Natural killer cell treated with Interleukin-12 subunit alpha and Interleukin-12 subunit beta and Interleukin-15 and Interleukin-18, amount 100 ng/mL, for 72 hours (primary cell): ENCODE measurements at regions not wholly inside any gene's neighbourhood (a gene's known extent, or its start where the extent isn't known, plus 50 kb on each side); places are given as distances from the start of the nearest gene placed in this dataset.

Experiments used
- ATAC-seq, 2 donors: fragments of 150-1000 bp; cut with Tn5 transposase in 1 of 2; sonication (Bioruptor Pico), chemical (Tn5 transposase) in 1 of 2; 2 replicates each; pipeline ENCODE4 v1.10.0; 2021
- DNase-seq: peaks from one replicate; pipeline ENCODE4 v3.0.0; 2022; ENCODE audit warnings: low spot score
- H3K27ac Mint-ChIP-seq, 2 donors: 1 replicate in 1 of 2; 2 replicates in 1 of 2; pipeline ENCODE4 v1.8.0; 2022; ENCODE audit warnings: mixed read lengths in 2 of 2, mild to moderate bottlenecking in 1 of 2, moderate library complexity in 1 of 2
- H3K27me3 Mint-ChIP-seq, 2 donors: 1 replicate in 1 of 2; 2 replicates in 1 of 2; pipeline ENCODE4 v1.8.0; 2022; ENCODE audit warnings: mixed read lengths in 2 of 2
- H3K36me3 Mint-ChIP-seq: one replicate; pipeline ENCODE4 v1.8.0; 2022; ENCODE audit warnings: mixed read lengths
- H3K4me1 Mint-ChIP-seq, 2 donors: 1 replicate in 1 of 2; 2 replicates in 1 of 2; pipeline ENCODE4 v1.8.0; 2022; ENCODE audit warnings: low read depth in 2 of 2, mixed read lengths in 2 of 2, mild to moderate bottlenecking in 1 of 2
- H3K4me3 Mint-ChIP-seq: one replicate; pipeline ENCODE4 v1.8.0; 2022; ENCODE audit warnings: mixed read lengths
- H3K9me3 Mint-ChIP-seq: 2 replicates; pipeline ENCODE4 v1.8.0; 2022; ENCODE audit warnings: mixed read lengths

DNA sequence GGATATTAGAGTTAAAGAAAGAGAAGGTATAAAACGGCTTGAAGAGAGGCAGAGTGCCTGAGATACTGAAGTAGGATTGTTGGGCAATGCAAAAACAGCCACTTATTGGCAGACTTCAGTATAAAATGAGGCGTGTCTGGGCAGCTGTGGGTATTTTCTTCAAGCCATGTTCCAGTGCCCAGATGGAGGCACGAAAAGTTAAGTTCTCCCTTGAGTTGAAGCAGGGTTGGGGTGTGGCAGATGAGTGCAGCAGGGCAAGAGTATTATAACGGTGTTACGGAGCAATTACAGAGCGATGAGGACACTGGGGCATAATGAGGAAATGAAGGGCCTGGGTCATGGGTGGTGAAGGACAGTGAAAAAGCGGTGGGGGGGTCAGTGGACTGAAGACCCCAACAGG, 73.7 kb upstream of the CREB3L1 start:
- H3K27me3 Mint-ChIP-seq = peaks cover 18 to 24% of the 10 kb centered on the region in 2 donors
- ATAC-seq (no peak), DNase-seq (no peak)
- no peaks in the 10 kb centered on the region for H3K9me3 Mint-ChIP-seq
- H3K4me1 Mint-ChIP-seq = peaks cover under 1 to 3% of the 10 kb centered on the region in 2 donors
- H3K4me3 Mint-ChIP-seq = no peak overlapping the region
- peaks cover under 1% of the 10 kb centered on the region for H3K36me3 Mint-ChIP-seq
- no peak overlapping the region for H3K27ac Mint-ChIP-seq

DNA sequence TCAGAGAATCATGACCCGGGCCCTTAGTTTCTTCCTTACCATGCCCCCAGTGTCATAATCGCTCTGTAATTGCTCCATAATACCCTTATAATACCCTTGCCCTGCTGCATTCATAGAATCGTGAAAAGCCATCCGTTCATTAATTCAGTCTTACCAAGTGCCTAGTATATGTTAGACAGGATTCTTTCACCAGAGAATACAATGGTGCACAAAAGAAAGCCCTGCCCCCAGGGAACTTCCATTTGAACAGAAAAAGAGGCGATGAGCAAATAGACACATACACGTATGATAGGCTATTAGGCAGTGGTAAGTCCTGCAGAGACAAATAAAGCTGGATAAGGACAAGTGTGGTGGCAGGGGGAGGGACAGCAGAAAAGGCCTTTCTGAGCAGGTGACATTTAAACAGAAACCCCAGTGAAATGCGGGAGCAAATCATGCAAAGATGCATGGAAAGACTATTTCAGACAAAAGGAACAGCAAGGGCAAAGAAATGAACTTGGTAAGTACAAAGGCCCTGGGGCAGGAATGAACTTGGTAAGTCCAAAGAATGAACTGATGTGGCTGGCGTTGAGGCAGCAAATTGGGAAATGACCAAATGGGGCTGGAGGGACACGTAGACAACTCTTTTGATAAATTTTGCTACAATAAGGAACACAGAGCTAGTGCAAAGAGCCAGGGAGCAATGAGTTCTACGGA, 74.6 kb upstream of the CREB3L1 start:
- Mint-ChIP-seq H3K4me3 (no peak overlapping the region), H3K4me1 (peaks cover 0 to 3% of the 10 kb centered on the region in 2 donors), H3K9me3 (no peaks in the 10 kb centered on the region), H3K27me3 (peaks cover 23 to 24% of the 10 kb centered on the region in 2 donors), H3K36me3 (no peaks in the 10 kb centered on the region), H3K27ac (no peak overlapping the region)
- DNase-seq = no peak
- no peak for ATAC-seq

DNA sequence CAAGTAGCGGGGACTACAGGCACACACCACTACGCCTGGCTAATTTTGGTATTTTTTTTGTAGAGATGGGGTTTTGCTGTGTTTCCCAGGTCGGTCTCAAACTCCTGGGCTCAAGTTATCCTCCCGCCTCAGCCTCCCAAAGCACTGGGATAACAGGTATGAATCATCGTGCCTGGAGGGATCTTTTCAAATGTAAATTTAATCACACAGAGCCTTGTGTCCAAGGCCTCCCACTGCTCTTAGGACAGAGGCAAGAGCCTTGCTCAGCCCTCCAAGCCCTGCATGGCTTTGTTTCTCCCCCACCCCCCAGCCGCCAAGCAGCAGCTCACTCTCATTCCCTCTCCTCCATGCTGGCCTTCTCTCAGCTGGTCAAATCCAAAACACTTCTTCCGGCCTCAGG, 75.3 kb upstream of the CREB3L1 start:
- H3K27me3 Mint-ChIP-seq = peaks cover 24 to 26% of the 10 kb centered on the region in 2 donors

DNA sequence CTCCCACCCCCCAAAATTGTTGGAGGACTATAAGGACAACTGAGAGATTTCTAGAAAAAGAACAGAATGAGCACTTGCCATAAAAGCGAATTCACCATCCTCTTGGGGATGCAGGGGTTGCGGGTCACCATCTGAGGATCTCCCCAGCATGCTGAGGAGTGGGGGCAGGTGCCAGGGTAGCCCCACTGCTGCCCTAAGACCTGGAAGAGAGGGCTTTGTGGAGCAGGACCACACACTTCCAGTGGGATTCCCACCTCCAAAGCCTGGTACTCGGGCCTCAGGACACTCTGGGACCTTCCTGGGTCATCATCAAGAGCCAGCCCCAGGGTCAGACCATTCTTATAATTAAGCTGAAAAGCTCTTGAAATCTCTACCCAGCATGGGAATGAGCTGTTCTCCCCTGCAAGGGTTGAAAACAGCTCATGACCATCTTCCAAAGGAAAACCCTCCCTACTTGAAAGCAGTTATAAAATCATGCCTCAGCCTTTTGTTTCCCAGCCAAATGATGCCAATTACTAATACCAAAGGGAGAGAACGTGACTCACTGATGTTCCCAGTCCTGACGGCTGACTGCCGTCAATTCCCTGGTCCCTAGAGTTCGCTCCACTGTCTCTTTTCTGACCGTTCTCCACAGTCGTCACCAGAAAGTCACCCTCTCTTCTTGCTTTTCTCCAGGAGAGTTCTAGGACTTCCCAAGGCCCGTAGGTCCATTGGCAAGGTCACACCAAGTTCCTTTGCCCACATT, 76.8 kb upstream of the CREB3L1 start:
- Mint-ChIP-seq H3K27ac (no peak overlapping the region), H3K36me3 (no peaks in the 10 kb centered on the region), H3K27me3 (peaks cover 25 to 26% of the 10 kb centered on the region in 2 donors), H3K4me3 (no peak overlapping the region), H3K4me1 (peaks cover 0 to 3% of the 10 kb centered on the region in 2 donors), H3K9me3 (no peaks in the 10 kb centered on the region)
- DNase-seq (no peak), ATAC-seq (no peak)

More for the DNA sequence above, 75.3 kb upstream of the CREB3L1 start:
- H3K9me3 Mint-ChIP-seq = no peaks in the 10 kb centered on the region
- no peak for ATAC-seq
- peaks cover 0 to 3% of the 10 kb centered on the region in 2 donors for H3K4me1 Mint-ChIP-seq
- DNase-seq = no peak
- no peak overlapping the region for H3K27ac Mint-ChIP-seq
- no peak overlapping the region for H3K4me3 Mint-ChIP-seq
- no peaks in the 10 kb centered on the region for H3K36me3 Mint-ChIP-seq

DNA sequence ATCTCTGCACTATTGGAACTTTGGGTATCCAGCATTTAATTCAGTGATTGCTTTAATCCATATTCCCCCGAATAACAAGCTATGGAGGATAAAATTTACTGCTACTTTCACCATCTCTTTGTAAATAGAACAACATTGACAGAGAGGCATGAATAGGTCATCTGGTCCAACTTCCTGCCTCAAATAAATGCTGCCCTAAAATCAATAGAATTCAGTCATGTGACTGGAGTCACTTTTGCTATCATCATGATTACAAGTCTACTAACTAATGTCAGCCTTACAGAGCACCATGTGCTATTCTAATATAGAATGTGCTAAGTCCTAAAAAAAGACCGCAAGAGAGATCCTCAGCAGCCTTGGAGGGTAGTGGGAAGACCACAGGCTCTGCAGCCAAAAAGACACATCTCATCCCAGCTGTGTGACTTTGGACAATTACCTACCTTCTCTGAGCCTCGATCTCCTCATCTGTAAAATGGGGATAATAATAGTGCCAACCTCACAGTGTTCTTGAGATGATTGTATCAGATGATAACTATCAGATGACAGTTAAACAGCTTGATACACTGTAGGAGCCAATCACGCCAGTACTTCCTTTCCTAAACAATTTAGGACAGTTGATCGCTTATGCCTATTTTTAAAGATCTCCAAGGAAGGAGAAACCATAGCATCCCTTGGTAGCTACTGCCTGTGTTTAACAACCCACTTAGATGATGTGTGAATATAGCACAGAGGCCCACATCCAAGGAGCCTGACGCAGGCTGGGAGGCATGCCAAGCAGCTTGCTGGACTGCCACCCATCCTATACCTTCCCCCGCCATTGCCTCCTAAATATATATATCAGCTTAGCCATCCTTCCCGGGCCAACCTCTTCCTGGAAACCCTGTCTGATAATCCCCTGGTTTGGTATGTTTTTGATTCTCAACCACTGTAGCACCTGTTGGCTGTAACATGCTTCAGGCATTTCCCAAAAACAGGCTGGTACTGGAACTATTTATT, 77.3 kb upstream of the PHF21A start:
- H3K9me3 Mint-ChIP-seq = no peaks in the 10 kb centered on the region
- no peaks in the 10 kb centered on the region for H3K36me3 Mint-ChIP-seq
- peaks cover 13 to 22% of the 10 kb centered on the region in 2 donors for H3K27me3 Mint-ChIP-seq
- no peak for DNase-seq
- no peak overlapping the region for H3K4me3 Mint-ChIP-seq
- no peak for ATAC-seq
- no peak overlapping the region for H3K27ac Mint-ChIP-seq
- H3K4me1 Mint-ChIP-seq = peaks cover 0 to 3% of the 10 kb centered on the region in 2 donors

DNA sequence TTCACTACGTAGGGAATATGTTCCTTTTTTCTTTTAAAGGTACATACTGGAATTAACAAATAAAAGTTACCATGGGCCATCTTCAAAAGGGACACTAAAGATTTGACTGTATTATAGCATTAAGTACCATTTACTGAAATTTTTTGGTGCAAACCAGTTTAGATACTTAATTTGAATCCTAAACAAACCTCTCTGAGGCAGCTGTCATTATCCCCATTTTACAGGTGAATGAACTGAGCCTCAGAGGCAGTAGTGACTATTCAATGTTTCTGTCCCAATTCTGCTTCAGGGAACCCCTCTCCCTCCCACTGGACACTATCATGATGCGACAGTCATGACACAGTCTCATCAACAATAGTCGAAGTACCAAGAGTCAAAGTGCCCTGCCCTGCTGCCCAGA, 76.2 kb upstream of the PHF21A start:
- Mint-ChIP-seq H3K27me3 (peaks cover 14 to 18% of the 10 kb centered on the region in 2 donors), H3K4me1 (peaks cover 0 to 4% of the 10 kb centered on the region in 2 donors), H3K27ac (no peak overlapping the region), H3K36me3 (no peaks in the 10 kb centered on the region), H3K4me3 (no peak overlapping the region), H3K9me3 (no peaks in the 10 kb centered on the region)
- no peak for ATAC-seq
- no peak for DNase-seq

DNA sequence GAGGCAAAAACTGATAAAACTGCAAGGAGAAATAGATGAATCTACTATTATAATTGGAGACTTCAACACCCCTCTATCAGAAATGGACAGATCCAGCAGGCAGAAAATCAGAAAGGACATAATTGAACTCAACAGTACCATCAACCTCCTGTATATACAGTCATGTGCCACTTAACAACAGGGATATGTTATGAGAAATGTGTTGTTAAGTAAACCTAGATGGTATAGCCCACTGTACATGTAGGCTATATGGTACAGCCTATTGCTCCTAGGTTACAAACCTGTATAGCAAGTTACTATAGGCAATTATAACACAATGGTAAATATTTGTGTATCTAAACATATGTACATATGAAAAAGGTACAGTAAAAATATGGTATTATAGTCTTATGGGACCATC, 66.8 kb upstream of the PHF21A start:
- Mint-ChIP-seq H3K27ac (no peak overlapping the region), H3K36me3 (peaks cover 6% of the 10 kb centered on the region), H3K4me1 (no peaks in the 10 kb centered on the region), H3K4me3 (no peak overlapping the region), H3K27me3 (peaks cover 21 to 38% of the 10 kb centered on the region in 2 donors), H3K9me3 (no peaks in the 10 kb centered on the region)
- DNase-seq (no peak), ATAC-seq (no peak)

DNA sequence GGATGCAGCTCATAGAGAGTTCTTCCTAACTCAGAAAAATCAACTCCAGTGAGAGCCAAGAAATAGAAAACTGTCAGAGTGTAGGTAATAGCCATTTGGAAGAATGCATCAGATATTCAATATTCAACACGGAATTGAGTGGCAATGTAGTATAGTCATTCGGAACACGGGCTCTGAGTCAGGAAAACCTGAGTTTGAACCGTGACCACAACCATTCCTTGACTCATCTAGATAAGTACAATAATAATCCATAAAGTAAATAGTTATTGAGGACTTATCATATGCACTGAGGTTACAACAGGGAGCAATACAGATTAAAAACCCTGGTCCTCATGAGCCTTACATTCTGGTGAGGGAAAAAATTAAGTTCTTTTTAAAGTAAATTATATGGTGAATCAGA, 62.6 kb upstream of the PHF21A start:
- H3K4me1 Mint-ChIP-seq = no peaks in the 10 kb centered on the region
- ATAC-seq (no peak), DNase-seq (no peak)
- peaks cover 30 to 45% of the 10 kb centered on the region in 2 donors for H3K27me3 Mint-ChIP-seq
- peaks cover 6% of the 10 kb centered on the region for H3K36me3 Mint-ChIP-seq
- no peaks in the 10 kb centered on the region for H3K9me3 Mint-ChIP-seq
- H3K4me3 Mint-ChIP-seq = no peak overlapping the region
- H3K27ac Mint-ChIP-seq = no peak overlapping the region

DNA sequence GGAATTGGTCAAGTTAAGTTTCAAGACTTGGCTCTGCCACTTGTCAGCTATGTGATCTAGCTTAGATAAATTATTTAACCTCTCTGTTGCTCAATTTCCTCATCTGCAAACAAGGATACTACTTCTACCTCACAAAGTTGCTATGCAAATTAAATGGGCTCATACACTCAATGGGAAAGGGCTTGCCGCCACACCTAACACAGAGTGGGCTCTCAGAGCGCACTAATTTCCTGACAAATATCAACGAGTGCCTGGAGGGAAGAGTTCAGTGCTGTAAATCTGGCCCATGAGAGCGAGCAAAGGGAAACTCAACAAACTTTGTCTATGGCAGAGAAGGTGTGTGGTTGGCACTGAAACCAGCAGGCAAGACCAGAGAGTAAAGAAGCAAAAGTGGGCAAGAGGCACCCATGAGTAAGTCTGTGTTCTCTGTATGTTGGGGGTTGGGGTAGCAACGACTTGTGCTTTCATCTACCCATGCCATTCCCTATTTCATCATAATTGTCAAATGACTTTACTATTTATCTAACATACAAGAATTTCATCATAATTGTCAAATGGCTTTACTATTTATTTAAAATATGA, 60.7 kb upstream of the PHF21A start:
- ATAC-seq (no peak), DNase-seq (no peak)
- no peaks in the 10 kb centered on the region for H3K9me3 Mint-ChIP-seq
- H3K4me3 Mint-ChIP-seq = no peak overlapping the region
- H3K36me3 Mint-ChIP-seq = peaks cover 6% of the 10 kb centered on the region
- H3K27me3 Mint-ChIP-seq = peaks cover 28 to 38% of the 10 kb centered on the region in 2 donors
- no peak overlapping the region for H3K27ac Mint-ChIP-seq
- H3K4me1 Mint-ChIP-seq = no peaks in the 10 kb centered on the region

DNA sequence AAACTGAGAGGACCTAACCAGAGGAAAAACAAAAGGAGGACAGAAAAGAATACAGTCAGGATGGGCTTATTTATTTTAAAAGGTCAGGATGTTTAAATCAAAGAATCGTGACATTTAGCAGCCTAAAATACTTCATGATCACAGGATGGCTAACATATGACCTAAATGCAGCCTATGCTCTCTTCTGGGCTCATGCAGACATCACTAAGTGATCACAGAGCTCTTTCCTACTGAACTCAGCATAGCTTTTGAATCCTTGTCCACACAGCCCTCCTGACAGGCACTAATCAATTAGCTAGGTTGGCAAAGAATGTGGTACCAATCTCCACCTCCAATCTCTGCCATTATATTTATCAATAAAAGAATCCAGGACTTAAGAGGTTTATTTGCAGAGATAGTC, 60.1 kb upstream of the PHF21A start:
- Mint-ChIP-seq H3K27ac (no peak overlapping the region), H3K9me3 (no peaks in the 10 kb centered on the region), H3K36me3 (peaks cover 6% of the 10 kb centered on the region), H3K4me1 (no peaks in the 10 kb centered on the region), H3K27me3 (peaks cover 30 to 37% of the 10 kb centered on the region in 2 donors), H3K4me3 (no peak overlapping the region)
- ATAC-seq (no peak), DNase-seq (no peak)

DNA sequence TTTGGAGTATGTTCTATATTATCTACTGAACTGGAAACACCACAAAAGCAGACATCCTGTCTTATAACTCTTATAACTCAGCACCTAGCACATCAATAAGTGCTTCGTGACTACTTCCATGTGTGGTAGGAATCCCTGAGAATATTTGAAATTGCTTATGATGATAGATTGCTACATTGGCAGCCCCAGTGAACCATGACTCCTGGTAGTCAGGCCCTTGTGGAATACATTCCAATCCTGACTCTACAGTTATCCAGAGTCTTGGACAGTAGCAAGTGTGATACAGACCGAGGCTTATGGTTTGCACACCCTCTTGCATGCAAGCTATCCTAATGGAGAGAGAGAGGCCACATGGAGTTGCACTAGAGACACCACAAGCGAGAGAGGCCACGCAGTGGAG, 59.5 kb upstream of the PHF21A start:
- Mint-ChIP-seq H3K4me3 (no peak overlapping the region), H3K27ac (no peak overlapping the region), H3K36me3 (peaks cover 6% of the 10 kb centered on the region), H3K4me1 (no peaks in the 10 kb centered on the region), H3K9me3 (no peaks in the 10 kb centered on the region), H3K27me3 (peaks cover 28 to 34% of the 10 kb centered on the region in 2 donors)
- ATAC-seq (no peak), DNase-seq (no peak)

DNA sequence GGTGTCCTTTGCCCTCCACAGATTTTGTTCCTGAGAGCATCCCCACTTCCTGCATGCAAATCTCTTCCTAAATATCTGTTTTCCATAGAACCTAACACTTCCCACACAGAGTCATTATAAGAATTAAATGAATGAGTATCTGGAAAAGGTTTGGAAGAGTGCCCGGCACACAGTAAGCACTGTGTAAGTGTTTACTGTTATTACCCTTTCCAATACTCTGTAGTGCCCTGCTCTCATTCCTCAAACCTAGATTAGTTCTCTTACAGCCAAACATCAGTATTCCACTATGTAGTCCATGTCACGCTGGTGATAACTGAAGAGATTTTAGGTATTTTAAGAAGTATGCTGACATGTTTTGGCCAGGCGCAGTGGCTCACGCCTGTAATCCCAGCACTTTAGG, 57.3 kb upstream of the PHF21A start:
- H3K27ac Mint-ChIP-seq = no peak overlapping the region
- H3K4me3 Mint-ChIP-seq = no peak overlapping the region
- ATAC-seq (no peak), DNase-seq (no peak)
- H3K36me3 Mint-ChIP-seq = no peaks in the 10 kb centered on the region
- no peaks in the 10 kb centered on the region for H3K4me1 Mint-ChIP-seq
- H3K9me3 Mint-ChIP-seq = no peaks in the 10 kb centered on the region
- H3K27me3 Mint-ChIP-seq = peaks cover 14 to 20% of the 10 kb centered on the region in 2 donors

DNA sequence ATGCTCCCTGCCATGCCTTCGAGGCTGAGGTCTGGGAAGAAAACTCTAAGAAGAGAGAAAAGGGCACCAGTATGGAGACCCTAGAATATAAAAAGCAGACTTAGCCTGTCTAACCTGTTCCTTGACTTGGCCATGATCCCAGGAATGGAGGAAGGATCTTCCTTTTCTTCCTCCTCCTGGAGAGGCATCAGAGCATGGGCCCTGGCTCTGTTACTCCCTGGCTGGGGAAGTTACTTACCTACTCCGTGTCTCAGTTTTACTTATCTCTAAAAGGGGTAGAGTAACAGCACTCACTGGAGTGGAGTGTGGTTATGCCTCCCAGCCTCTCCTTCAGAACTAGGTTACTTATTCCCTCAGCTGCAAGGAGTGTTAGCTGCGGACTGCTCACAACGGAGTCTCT, 55.2 kb upstream of the PHF21A start:
- Mint-ChIP-seq H3K4me3 (no peak overlapping the region), H3K27me3 (peaks cover 8 to 17% of the 10 kb centered on the region in 2 donors), H3K36me3 (no peaks in the 10 kb centered on the region), H3K27ac (no peak overlapping the region), H3K9me3 (no peaks in the 10 kb centered on the region), H3K4me1 (no peaks in the 10 kb centered on the region)
- ATAC-seq (no peak), DNase-seq (no peak)
